Ovary (tissue), 7 donors: ENCODE measurements at regions not wholly inside any gene's neighbourhood (a gene's known extent, or its start where the extent isn't known, plus 50 kb on each side); places are given as distances from the start of the nearest gene placed in this dataset.

Experiments
- DNase-seq, 5 donors: peaks; one replicate each; pipeline ENCODE4 v3.0.0-alpha.2; 2019 to 2020
- H3K27ac ChIP-seq, 2 donors: fragments of 200-600 bp; one replicate each; pipeline versions ENCODE4 v1.5.1 to v1.8.0; 2019 to 2022
- H3K27me3 ChIP-seq: fragments of 200-600 bp; one replicate; pipeline ENCODE4 v1.8.0; 2022
- H3K36me3 ChIP-seq: fragments of 200-600 bp; sonication (generic); one replicate; pipeline ENCODE4 v1.5.1; 2019
- H3K4me1 ChIP-seq: one replicate; pipeline ENCODE4 v1.8.1; 2013; ENCODE audit warnings: mild to moderate bottlenecking, moderate library complexity; ENCODE audit not compliant: insufficient read depth
- H3K4me3 ChIP-seq: fragments of 200-600 bp; sonication (generic); one replicate; pipeline ENCODE4 v1.5.1; 2017
- H3K9me3 ChIP-seq, 2 donors: fragments of 200-600 bp in 1 of 2; sonication (generic) in 1 of 2; one replicate each; pipeline versions ENCODE4 v1.5.1 to v1.8.1; 2013 to 2019; ENCODE audit warnings: mild to moderate bottlenecking in 1 of 2, moderate library complexity in 1 of 2
- CTCF ChIP-seq, 3 donors: fragments of 450-650 bp in 2 of 3; fragments of 200-600 bp in 1 of 3; IDR thresholded peaks; one replicate each; pipeline versions ENCODE4 v1.5.1 to v1.8.0; 2016 to 2022; ENCODE audit warnings: antibody characterized with exemption in 3 of 3, mild to moderate bottlenecking in 1 of 3
- EP300 ChIP-seq: sonication (generic); formaldehyde crosslinking; IDR thresholded peaks from one replicate; pipeline ENCODE4 v1.6.1; 2017; ENCODE audit warnings: antibody characterized with exemption
- POLR2A ChIP-seq: fragments of 450-650 bp; IDR thresholded peaks from one replicate; pipeline ENCODE4 v1.6.1; 2017; ENCODE audit warnings: antibody characterized with exemption, mild to moderate bottlenecking, moderate library complexity
- WGBS, 3 donors: extraction: QIAGEN DNeasy Blood & Tissue Kit in 1 of 3; methylation state at CpG; one replicate each; pipeline versions ENCODE4 v1.1.5 to v1.1.7; 2013 to 2017; 5-methylcytosine and 5-hydroxymethylcytosine counted together
- intact Hi-C, 4 donors: fragments of 100-400 bp; cut with DNase I; formaldehyde crosslinking; loops; one replicate each; pipeline versions ENCODE4 v1.11.0 to v1.15.1; 2022 to 2023
- donor health status: DM: no; HTN: no; CAD: no; lungs with moderate emphysema.
- donor health status: DM: no; HTN: no; CAD: no.
- donor health status: Bipolar disorder and iron deficiency.
- donor health status: DM: no; HTN: no; CAD: no.
- donor health status: DM: yes; HTN: yes; CAD: no.

- TF ChIP-seq CTCF (IDR thresholded peaks at IDR 0.05): no peak
- no peak for TF ChIP-seq POLR2A
- no peak for TF ChIP-seq EP300
- Histone ChIP-seq H3K4me1 (no peaks in the 10 kb centered on the region), H3K27ac (no peak overlapping the region), H3K36me3 (no peaks in the 10 kb centered on the region), H3K4me3 (no peak overlapping the region), H3K27me3 (no peaks in the 10 kb centered on the region), H3K9me3 (no peaks in the 10 kb centered on the region)
- no peak for DNase-seq
- intact Hi-C loops: no loop called here
These were observed 188.5 kb upstream of the TEX13C start for GRCh38 chrX:125131164-125131563.

- TF ChIP-seq CTCF (IDR thresholded peaks at IDR 0.05): no peak
- no peak for TF ChIP-seq EP300
- no peak for TF ChIP-seq POLR2A
- Histone ChIP-seq H3K27me3 (no peaks in the 10 kb centered on the region), H3K4me1 (no peaks in the 10 kb centered on the region), H3K9me3 (no peaks in the 10 kb centered on the region), H3K4me3 (no peak overlapping the region), H3K27ac (no peak overlapping the region), H3K36me3 (no peaks in the 10 kb centered on the region)
- no peak for DNase-seq
- 40 to 59% (median 42%) methylated on average over 2 of the region's 2 CpGs for WGBS, 3 donors
- intact Hi-C loops: no loop called here
These were observed 187.4 kb upstream of the TEX13C start for GRCh38 chrX:125132274-125132673.

- Histone ChIP-seq H3K4me3 (no peak overlapping the region), H3K27ac (no peak overlapping the region), H3K9me3 (no peaks in the 10 kb centered on the region), H3K36me3 (no peaks in the 10 kb centered on the region), H3K4me1 (no peaks in the 10 kb centered on the region), H3K27me3 (no peaks in the 10 kb centered on the region)
- no peak for DNase-seq
- 66 to 83% (median 78%) methylated on average over 1 of the region's 1 CpG for WGBS, 3 donors
- TF ChIP-seq POLR2A (no peak), EP300 (no peak), CTCF (IDR thresholded peaks at IDR 0.05) (no peak)
- intact Hi-C loops: no loop called here
These were observed 182.2 kb upstream of the TEX13C start for GRCh38 chrX:125137521-125137920.

GRCh38 chrX:125150231-125150630, 169.4 kb upstream of the TEX13C start:
- Histone ChIP-seq H3K9me3 (no peaks in the 10 kb centered on the region), H3K4me1 (no peaks in the 10 kb centered on the region), H3K27ac (no peak overlapping the region), H3K36me3 (no peaks in the 10 kb centered on the region), H3K4me3 (no peak overlapping the region), H3K27me3 (no peaks in the 10 kb centered on the region)
- DNase-seq: no peak
- intact Hi-C loops: no loop called here
- TF ChIP-seq EP300 (no peak), POLR2A (no peak), CTCF (IDR thresholded peaks at IDR 0.05) (no peak)
- 12 to 22% (median 21%) methylated on average over 2 of the region's 2 CpGs for WGBS, 3 donors

DNA sequence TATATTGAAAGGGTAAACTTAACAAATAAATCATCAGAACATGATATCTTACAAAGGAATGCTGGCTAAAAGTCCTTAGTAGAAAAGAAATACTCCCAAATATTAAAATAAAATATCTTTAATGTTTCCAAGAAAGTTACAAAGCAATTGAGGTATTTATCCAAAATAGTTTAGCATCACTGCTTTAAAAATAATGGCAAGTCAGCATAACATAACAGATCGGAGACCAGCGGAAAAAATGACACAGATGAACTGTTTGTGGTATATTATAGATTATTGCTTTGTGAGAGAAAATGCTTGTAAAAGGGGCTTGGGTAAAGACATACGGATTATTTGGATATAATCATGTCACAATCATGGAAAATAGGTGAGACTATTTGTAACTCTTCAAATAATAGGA, 168.5 kb upstream of the TEX13C start:
- Histone ChIP-seq H3K27me3 (no peaks in the 10 kb centered on the region), H3K27ac (no peak overlapping the region), H3K4me3 (no peak overlapping the region), H3K4me1 (no peaks in the 10 kb centered on the region), H3K36me3 (no peaks in the 10 kb centered on the region), H3K9me3 (no peaks in the 10 kb centered on the region)
- intact Hi-C loops: no loop called here
- WGBS, 3 donors: 53 to 59% (median 59%) methylated on average over 3 of the region's 3 CpGs
- TF ChIP-seq EP300 (no peak), CTCF (IDR thresholded peaks at IDR 0.05) (no peak), POLR2A (no peak)
- no peak for DNase-seq
